Stimulated activated naive B cell treated with anti-CD40 and anti-IgM and Interleukin-4, amounts not matched to agents 10 μg/mL and 1 μg/mL and 100 μg/mL, for 72 hours (primary cell): ENCODE measurements at regions not wholly inside any gene's neighbourhood (a gene's known extent, or its start where the extent isn't known, plus 50 kb on each side); places are given as distances from the start of the nearest gene placed in this dataset.

Experiments used
- ATAC-seq, 2 donors: fragments of 150-1000 bp; cut with Tn5 transposase; replicated peaks; 2 replicates each; pipeline ENCODE4 v1.10.0; 2021; ENCODE audit warnings: moderate library complexity in 1 of 2
- DNase-seq: peaks from one replicate; pipeline ENCODE4 v3.0.0; 2021
- H3K27ac Mint-ChIP-seq: one replicate; pipeline ENCODE4 v1.8.0; 2022; ENCODE audit warnings: mild to moderate bottlenecking, mixed read lengths
- H3K27me3 Mint-ChIP-seq, 2 donors: one replicate each; pipeline ENCODE4 v1.8.0; 2022; ENCODE audit warnings: mixed read lengths in 2 of 2
- H3K36me3 Mint-ChIP-seq, 2 donors: one replicate each; pipeline ENCODE4 v1.8.0; 2022; ENCODE audit warnings: mixed read lengths in 2 of 2, mild to moderate bottlenecking in 1 of 2
- H3K4me1 Mint-ChIP-seq, 2 donors: one replicate each; pipeline ENCODE4 v1.8.0; 2022; ENCODE audit warnings: mixed read lengths in 2 of 2, mild to moderate bottlenecking in 1 of 2
- H3K4me3 Mint-ChIP-seq, 2 donors: one replicate each; pipeline ENCODE4 v1.8.0; 2022; ENCODE audit warnings: mild to moderate bottlenecking in 2 of 2, mixed read lengths in 2 of 2, moderate library complexity in 1 of 2
- H3K9me3 Mint-ChIP-seq, 2 donors: one replicate each; pipeline ENCODE4 v1.8.0; 2022; ENCODE audit warnings: mixed read lengths in 2 of 2, mild to moderate bottlenecking in 1 of 2

- DNase-seq: no peak
- H3K9me3 Mint-ChIP-seq: peaks cover 0 to 1% of the 10 kb centered on the region in 2 donors
- H3K27me3 Mint-ChIP-seq: no peaks in the 10 kb centered on the region
- no peak overlapping the region for H3K27ac Mint-ChIP-seq
- no peaks in the 10 kb centered on the region for H3K4me1 Mint-ChIP-seq
- H3K36me3 Mint-ChIP-seq: no peaks in the 10 kb centered on the region
- no peak overlapping the region for H3K4me3 Mint-ChIP-seq
- no peak for ATAC-seq
These were observed 63.8 kb upstream of the LMO3 start for GRCh38 chr12:16669756-16670155.

- Mint-ChIP-seq H3K36me3 (no peaks in the 10 kb centered on the region), H3K27ac (no peak overlapping the region), H3K27me3 (no peaks in the 10 kb centered on the region), H3K4me3 (no peak overlapping the region), H3K4me1 (no peaks in the 10 kb centered on the region), H3K9me3 (no peaks in the 10 kb centered on the region)
- DNase-seq: no peak
- ATAC-seq: no peak
These were observed 62.2 kb upstream of the LMO3 start for GRCh38 chr12:16668198-16668597.

GRCh38 chr12:16658699-16659098 is 52.7 kb upstream of the LMO3 start:
- Mint-ChIP-seq H3K36me3 (no peaks in the 10 kb centered on the region), H3K9me3 (peaks cover 14 to 15% of the 10 kb centered on the region in 2 donors), H3K27me3 (no peaks in the 10 kb centered on the region), H3K4me3 (no peak overlapping the region), H3K4me1 (no peaks in the 10 kb centered on the region), H3K27ac (no peak overlapping the region)
- ATAC-seq (no peak), DNase-seq (no peak)
